ENCODE measurements at regions not wholly inside any gene's neighbourhood (a gene's known extent, or its start where the extent isn't known, plus 50 kb on each side); places are given as distances from the start of the nearest gene placed in this dataset.

- WGBS, 2 donors (ENCODE audit: low coverage in 1 of 2) = 70 to 77% methylated on average over 5 of the region's 5 CpGs
- no peak for DNase-seq
- Histone ChIP-seq H3K4me3 (no peak overlapping the region), H3K27ac (no peak overlapping the region), H3K27me3 (no peaks in the 10 kb centered on the region), H3K9me3 (no peaks in the 10 kb centered on the region), H3K4me1 (no peaks in the 10 kb centered on the region), H3K36me3 (no peaks in the 10 kb centered on the region)
- TF ChIP-seq POLR2A (IDR thresholded peaks at IDR 0.05) (no peak), EP300 (IDR thresholded peaks at IDR 0.05; ENCODE audit: low read depth) (no peak), POLR2AphosphoS5 (IDR thresholded peaks at IDR 0.05) (no peak)
- in situ Hi-C loops (cut with MboI; ENCODE audit: low pct_ligation_motif_present in 1 of 4, low pct_unique_long_range_greater_than_20kb in 1 of 4, low sequenced_read_pairs in 3 of 4) = no loop called here
- intact Hi-C loops (cut with DNase I; ENCODE audit: low total_unique reads) = no loop called here
These were observed 727.8 kb downstream of the QKI start for GRCh38 chr6:164142322-164142721.

DNA sequence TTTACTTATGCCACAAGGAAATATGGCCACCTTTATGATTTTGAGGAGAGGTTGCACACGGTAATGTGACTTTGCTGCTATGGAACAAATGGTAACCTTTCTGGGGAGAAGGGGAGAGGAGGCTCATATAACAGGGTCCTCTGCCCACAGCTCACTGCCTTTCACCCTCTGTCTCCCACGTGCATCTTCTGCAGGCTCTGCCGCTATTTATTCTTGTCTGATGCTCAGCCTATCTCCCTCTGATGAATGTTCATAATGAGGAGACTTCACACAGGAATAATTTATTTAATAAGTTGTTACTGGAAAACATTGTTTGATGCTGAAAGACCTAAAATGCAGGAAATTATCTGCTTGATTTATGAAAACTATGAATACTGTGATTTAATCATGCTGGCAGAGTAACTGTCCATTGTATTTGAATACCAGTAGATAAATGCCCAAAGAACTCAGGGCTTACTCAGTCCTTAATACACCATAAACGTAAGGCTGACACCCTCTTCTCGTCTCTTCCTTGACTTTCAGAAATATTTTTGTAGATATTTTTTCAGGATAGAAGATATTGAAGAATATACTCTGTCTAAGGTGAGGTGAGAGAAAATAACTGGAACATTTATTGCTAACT, 721.1 kb downstream of the QKI start:
- Histone ChIP-seq H3K9me3 (peaks cover 0 to 7% of the 10 kb centered on the region in 2 donors), H3K4me1 (no peaks in the 10 kb centered on the region), H3K4me3 (no peak overlapping the region), H3K27ac (no peak overlapping the region), H3K27me3 (no peaks in the 10 kb centered on the region), H3K36me3 (no peaks in the 10 kb centered on the region)
- DNase-seq = no peak
- in situ Hi-C loops (cut with MboI; ENCODE audit: low pct_ligation_motif_present in 1 of 4, low pct_unique_long_range_greater_than_20kb in 1 of 4, low sequenced_read_pairs in 3 of 4) = no loop called here
- intact Hi-C loops (cut with DNase I; ENCODE audit: low total_unique reads) = no loop called here
- no peak for TF ChIP-seq EP300 (IDR thresholded peaks at IDR 0.05; ENCODE audit: low read depth)
- TF ChIP-seq POLR2A (IDR thresholded peaks at IDR 0.05) = no peak
- TF ChIP-seq CTCF (IDR thresholded peaks at IDR 0.05) = no peak
- TF ChIP-seq POLR2AphosphoS5 (IDR thresholded peaks at IDR 0.05) = no peak
- WGBS, 2 donors (ENCODE audit: low coverage in 1 of 2) = 73 to 76% methylated on average over 5 of the region's 5 CpGs

DNA sequence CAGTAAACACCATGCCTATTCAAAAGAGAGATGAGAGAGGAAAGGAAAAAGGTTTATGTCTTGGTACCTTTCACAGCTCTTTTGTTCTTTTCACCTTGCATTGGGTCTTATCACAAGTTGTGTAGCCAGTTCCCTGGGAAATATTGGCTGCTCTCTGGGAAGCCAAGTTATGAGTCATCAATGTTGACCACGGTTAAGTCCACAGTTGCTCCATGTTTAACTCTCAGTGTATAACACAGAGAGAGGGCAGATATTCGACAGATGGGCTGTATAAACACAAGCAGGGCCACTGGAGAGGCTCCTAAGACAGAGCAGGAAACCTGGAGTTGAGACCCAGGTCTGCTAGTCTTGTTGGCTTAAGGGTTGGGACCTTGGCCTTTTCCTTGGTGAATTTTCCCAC, 718.6 kb downstream of the QKI start:
- no peak overlapping the region for H3K4me3 ChIP-seq
- intact Hi-C loops (cut with DNase I; ENCODE audit: low total_unique reads) (no loop called here), in situ Hi-C loops (cut with MboI; ENCODE audit: low pct_ligation_motif_present in 1 of 4, low pct_unique_long_range_greater_than_20kb in 1 of 4, low sequenced_read_pairs in 3 of 4) (no loop called here)
- H3K4me1 ChIP-seq = no peaks in the 10 kb centered on the region
- no peak for DNase-seq
- H3K9me3 ChIP-seq = peaks cover 0 to 7% of the 10 kb centered on the region in 2 donors
- H3K27ac ChIP-seq = no peak overlapping the region
- TF ChIP-seq CTCF (IDR thresholded peaks at IDR 0.05) (no peak), POLR2AphosphoS5 (IDR thresholded peaks at IDR 0.05) (no peak), POLR2A (IDR thresholded peaks at IDR 0.05) (no peak), EP300 (IDR thresholded peaks at IDR 0.05; ENCODE audit: low read depth) (no peak)
- WGBS, 2 donors (ENCODE audit: low coverage in 1 of 2) = 13 to 32% methylated on average over 1 to 2 of the region's 2 CpGs
- no peaks in the 10 kb centered on the region for H3K27me3 ChIP-seq
- no peaks in the 10 kb centered on the region for H3K36me3 ChIP-seq

GRCh38 chr6:164130585-164130984, 716.1 kb downstream of the QKI start:
- Histone ChIP-seq H3K4me1 (no peaks in the 10 kb centered on the region), H3K27ac (no peak overlapping the region), H3K36me3 (no peaks in the 10 kb centered on the region), H3K9me3 (peaks cover 0 to 7% of the 10 kb centered on the region in 2 donors), H3K4me3 (no peak overlapping the region), H3K27me3 (no peaks in the 10 kb centered on the region)
- intact Hi-C loops (cut with DNase I; ENCODE audit: low total_unique reads) = no loop called here
- in situ Hi-C loops (cut with MboI; ENCODE audit: low pct_ligation_motif_present in 1 of 4, low pct_unique_long_range_greater_than_20kb in 1 of 4, low sequenced_read_pairs in 3 of 4) = no loop called here
- 50 to 69% methylated on average over 2 of the region's 2 CpGs for WGBS, 2 donors (ENCODE audit: low coverage in 1 of 2)
- TF ChIP-seq POLR2AphosphoS5 (IDR thresholded peaks at IDR 0.05) = no peak
- no peak for TF ChIP-seq POLR2A (IDR thresholded peaks at IDR 0.05)
- TF ChIP-seq EP300 (IDR thresholded peaks at IDR 0.05; ENCODE audit: low read depth) = no peak
- no peak for TF ChIP-seq CTCF (IDR thresholded peaks at IDR 0.05)
- no peak for DNase-seq

- no peaks in the 10 kb centered on the region for H3K4me1 ChIP-seq
- TF ChIP-seq POLR2AphosphoS5 (IDR thresholded peaks at IDR 0.05) (no peak), CTCF (IDR thresholded peaks at IDR 0.05) (no peak), EP300 (IDR thresholded peaks at IDR 0.05; ENCODE audit: low read depth) (no peak), POLR2A (IDR thresholded peaks at IDR 0.05) (no peak)
- in situ Hi-C loops (cut with MboI; ENCODE audit: low pct_ligation_motif_present in 1 of 4, low pct_unique_long_range_greater_than_20kb in 1 of 4, low sequenced_read_pairs in 3 of 4) (no loop called here), intact Hi-C loops (cut with DNase I; ENCODE audit: low total_unique reads) (no loop called here)
- H3K4me3 ChIP-seq = no peak overlapping the region
- no peaks in the 10 kb centered on the region for H3K36me3 ChIP-seq
- peaks cover 0 to 7% of the 10 kb centered on the region in 2 donors for H3K9me3 ChIP-seq
- H3K27me3 ChIP-seq = no peaks in the 10 kb centered on the region
- DNase-seq = no peak
- no peak overlapping the region for H3K27ac ChIP-seq
- 78% methylated on average over 2 of the region's 2 CpGs; no CpG with 5 or more reads in 1 of the 2 donors for WGBS, 2 donors (ENCODE audit: low coverage in 1 of 2)
These were observed 715.6 kb downstream of the QKI start for GRCh38 chr6:164130151-164130550.
